Amniotic stem cell (primary cell): ENCODE measurements at regions not wholly inside any gene's neighbourhood (a gene's known extent, or its start where the extent isn't known, plus 50 kb on each side); places are given as distances from the start of the nearest gene placed in this dataset.
"Not testable (repeated sequence)": the region's sequence is repeated elsewhere in the genome, so short reads cannot be mapped to it uniquely, and the experiment has no call there.

Experiments used
- DNase-seq: peaks from one replicate; lab custom pipeline; 2025; lab: John Stamatoyannopoulos, UW

DNA sequence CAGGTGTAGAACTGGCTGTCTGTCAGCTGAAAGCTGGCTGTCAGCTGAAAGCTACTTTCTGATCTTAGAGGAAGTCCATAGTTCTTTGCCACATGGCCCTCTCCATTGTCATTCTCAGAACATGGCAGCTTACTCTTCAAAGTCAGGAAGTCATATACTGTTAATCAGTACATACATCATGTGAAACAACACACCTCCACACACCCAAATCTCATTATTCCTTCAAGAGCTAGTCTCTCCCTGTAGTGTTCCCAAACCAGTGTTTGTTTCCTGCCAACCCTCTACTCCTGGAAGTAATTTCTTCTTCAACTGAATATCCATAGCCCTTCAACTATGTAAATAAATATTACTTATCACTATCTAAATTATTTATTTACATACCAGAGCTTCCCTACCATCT lies 58.9 kb downstream of the OR5AK2 start:
- DNase-seq: no peak

DNA sequence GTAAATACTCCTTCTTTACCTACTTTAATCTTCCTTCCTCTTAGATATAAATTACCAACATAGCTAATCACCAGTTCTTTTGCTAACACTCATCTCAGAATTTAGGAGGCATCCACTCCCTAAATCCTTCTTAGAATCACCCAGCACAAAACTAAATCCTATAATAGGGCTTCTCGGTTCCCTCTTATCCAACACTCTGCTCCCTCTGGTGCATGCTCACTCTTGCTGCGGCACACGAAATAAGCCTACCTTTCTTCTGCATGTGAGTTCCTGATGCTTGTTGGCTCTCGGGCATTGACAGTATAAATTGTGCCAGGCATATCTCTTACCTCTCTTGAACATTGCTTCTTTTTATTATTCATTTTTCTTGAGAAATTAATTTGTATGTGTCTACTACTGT lies 61.0 kb downstream of the OR5AK2 start:
- DNase-seq: no peak

DNA sequence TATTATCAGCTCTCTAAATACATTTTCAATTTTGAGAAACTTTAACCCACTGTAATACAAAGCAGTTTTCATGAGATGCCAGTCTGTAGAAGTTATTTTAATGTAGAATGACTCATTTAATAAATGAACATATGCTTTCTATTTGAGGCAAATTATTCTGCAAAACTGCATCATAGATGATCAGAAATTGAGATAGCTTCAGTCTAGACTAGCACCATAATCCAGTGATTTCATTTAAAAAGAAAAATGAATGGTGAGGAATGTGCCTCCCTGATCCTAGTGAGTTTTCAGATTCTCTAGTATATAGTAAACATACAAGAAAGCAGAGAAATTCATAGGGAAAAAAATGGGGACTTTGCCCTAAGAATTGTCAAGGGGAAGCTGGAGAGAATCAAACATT lies 66.1 kb downstream of the OR5AK2 start:
- no peak for DNase-seq

DNA sequence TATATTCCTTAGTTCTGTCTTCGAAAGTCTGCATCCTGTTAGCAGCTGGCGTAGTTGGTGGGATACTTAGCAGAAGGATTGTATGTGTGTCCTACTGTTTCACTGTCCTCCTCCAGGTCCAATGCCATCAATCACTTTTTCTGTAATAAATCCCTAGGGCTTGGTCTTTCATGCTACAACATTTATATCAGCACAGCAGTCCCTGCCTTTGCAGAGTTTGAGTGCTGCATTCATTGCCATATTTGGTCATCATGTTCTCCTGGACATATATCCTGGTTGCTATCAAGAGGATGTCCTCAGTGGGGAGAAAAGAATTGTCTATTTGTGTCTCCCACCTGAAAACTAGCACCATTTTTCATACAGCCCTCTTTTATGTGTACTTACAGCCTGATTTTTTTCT lies 67.0 kb downstream of the OR5AK2 start:
- DNase-seq: no peak

DNA sequence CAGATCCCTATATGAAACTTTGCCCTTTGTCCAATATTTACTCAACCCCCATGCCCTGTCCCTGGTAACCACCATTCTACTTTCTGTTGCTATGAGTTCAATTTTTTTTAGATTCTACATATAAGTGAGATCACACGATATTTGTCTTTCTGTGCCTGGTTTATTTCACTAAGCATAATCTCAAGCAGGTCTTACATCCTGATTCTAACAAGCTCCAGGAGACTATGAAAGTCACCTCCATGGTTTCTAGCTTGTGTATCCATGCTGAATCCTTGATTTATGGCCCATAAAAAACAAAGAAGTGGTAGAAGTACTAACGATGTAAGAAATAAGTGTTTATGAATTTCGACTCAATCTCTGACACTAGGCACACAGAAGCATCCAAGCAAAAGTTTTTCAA lies 68.0 kb downstream of the OR5AK2 start:
- no peak for DNase-seq

GRCh38 chr11:57057561-57057960 lies 68.8 kb downstream of the OR5AK2 start:
- DNase-seq: no peak

- DNase-seq: not testable (repeated sequence)
These were observed 74.2 kb downstream of the OR5AK2 start for GRCh38 chr11:57062957-57063356.

GRCh38 chr11:57069942-57070341 lies 81.2 kb downstream of the OR5AK2 start:
- DNase-seq: no peak

GRCh38 chr11:57071829-57072228 lies 83.1 kb downstream of the OR5AK2 start:
- DNase-seq: no peak

- peak; percentile 82 for DNase-seq
These were observed 83.9 kb downstream of the OR5AK2 start for GRCh38 chr11:57072640-57073039.

- no peak for DNase-seq
These were observed 84.4 kb downstream of the OR5AK2 start for GRCh38 chr11:57073128-57073527.

DNA sequence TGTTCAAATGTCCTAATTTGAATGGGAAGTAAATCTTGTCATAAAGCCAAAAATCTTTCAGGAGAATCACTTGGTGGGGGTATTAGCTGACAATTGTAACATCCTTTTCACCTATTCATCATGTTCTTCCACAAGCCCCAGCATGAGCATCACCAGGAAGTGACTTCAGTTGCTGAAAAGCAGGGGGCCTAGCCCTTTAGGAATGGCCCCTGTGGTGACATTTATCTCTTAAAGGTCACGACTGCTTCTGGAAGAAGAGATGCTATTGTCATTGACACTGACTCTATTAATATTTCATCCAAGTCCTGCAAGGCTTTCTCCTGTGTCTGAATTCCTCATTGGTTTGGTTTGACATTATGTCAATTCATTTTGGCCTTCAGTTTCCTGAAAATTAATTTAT lies 92.6 kb downstream of the OR5AK2 start:
- DNase-seq: no peak

GRCh38 chr11:57082125-57082524 lies 93.4 kb downstream of the OR5AK2 start:
- DNase-seq: no peak

GRCh38 chr11:57083641-57084385 lies 95.1 kb downstream of the OR5AK2 start:
- DNase-seq: no peak

GRCh38 chr11:57085611-57086010 lies 96.1 kb upstream of the LRRC55 start:
- DNase-seq: no peak

DNA sequence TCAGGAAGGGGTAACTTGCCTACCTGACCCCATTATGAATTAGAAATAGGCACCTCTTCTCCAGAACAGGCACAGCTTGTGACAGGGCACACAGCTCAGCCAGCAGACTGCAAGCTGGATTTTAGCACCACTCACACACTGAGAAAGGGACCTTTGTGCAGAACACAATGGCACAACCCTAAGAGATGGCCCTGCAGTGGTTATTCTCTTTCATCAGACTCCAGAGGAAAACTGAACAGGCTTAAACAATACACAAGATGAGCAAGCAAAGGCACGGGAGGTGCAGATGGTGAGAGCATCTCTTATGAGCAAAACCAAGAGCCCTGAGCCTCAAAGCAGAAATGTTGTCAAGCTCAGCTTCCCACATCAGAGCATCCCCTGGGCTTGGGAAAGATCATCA lies 93.8 kb upstream of the LRRC55 start:
- DNase-seq: no peak

DNA sequence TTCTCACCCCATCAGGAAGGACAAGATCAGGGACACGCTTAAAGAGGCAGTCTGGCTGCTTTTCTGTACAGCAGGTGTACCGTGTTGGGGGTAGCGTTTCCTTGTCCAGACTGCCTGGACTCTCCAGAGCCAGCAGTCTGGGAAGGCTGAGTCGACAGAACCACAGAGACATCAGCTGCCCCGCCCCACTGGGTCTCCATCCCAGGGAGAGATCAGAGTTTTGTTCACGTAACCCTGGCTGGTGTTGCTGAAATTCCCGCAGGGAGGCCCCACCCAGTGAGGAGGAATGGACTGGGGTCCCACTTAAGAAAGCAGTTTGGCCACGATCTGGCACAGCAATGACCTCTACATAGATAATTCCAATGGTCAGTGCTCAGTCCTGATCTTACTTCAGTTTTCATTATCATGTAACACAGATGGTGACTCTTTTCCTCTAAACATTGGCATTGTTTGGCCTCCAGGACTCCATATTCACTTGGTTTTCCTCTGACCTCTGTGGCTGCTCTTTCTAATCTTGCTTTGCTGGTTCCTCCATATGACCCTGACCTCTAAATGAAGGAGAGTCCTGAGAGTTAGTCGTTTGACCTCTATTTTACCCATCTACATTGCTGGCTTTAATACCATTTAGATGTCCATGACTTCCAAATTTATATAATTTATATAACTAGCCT lies 89.6 kb upstream of the LRRC55 start:
- DNase-seq: no peak

- no peak for DNase-seq
These were observed 87.4 kb upstream of the LRRC55 start for GRCh38 chr11:57094181-57094935.

GRCh38 chr11:57095417-57095816 lies 86.3 kb upstream of the LRRC55 start:
- DNase-seq: no peak

DNA sequence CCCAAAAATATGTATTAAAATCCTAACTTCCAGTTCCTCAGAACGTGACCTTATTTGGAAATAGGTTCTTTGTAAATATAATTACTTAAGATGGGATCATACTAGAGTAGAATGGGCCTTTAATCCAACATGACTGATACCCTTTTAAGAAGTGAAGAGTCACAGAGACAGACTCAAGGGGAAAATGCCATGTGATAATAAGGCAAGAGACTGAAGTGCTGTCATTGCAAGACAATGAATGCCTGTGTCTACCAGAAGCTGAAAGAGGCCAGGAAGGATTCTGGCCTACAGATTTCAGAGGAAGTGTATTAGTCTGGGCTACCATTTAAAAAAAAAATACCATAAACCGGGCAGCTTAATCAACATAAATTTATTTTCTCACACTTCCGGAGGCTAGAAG lies 85.9 kb upstream of the LRRC55 start:
- DNase-seq: no peak

DNA sequence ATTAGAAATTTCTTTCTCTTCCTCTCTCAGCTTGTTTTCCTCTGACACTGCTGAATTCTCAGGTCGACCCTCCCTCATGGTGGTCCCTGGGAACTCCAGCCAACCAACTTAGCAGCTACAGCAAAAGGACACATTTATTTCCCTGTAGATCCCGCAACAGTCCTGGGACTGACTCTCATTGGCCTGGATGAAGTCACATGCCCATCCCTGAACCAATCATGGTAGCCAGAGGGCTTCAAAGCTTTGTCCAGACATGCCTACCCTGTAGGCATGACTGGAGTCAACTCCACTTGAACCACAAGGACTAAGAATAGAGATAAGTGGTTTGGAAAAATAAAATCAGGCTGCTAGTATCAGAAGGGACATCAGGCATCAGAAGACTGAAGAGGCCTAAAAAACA lies 84.6 kb upstream of the LRRC55 start:
- DNase-seq: no peak

DNA sequence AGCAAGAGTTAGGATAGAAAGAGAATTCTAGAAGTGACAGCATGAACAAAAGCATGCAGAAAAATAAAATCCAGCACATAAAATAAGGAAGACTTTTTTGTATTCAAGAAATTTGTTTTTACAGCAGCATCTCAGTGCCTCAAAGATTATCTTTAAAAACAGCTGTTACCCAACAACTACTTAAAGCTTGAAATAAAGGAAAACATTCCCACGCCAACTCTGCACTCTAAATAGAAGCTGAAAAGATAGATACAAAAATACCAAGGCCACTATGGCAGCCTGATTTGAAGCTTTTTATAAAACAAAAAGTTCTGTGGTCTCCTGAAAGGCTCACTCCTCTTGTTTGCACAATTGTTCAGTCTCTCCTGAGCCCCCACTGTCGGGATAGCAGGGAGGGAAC lies 83.6 kb upstream of the LRRC55 start:
- DNase-seq: no peak
